Activated T-helper 2 cell treated with anti-CD3 and anti-CD28 coated beads, Interferon-gamma antibody, Interleukin-2, Interleukin-4, amounts not matched to agents 10 μg/mL and 5 μg/mL and 100 μg/mL, durations not matched to agents 14 hours and 24 hours and 36 hours (primary cell): ENCODE measurements at regions not wholly inside any gene's neighbourhood (a gene's known extent, or its start where the extent isn't known, plus 50 kb on each side); places are given as distances from the start of the nearest gene placed in this dataset.

ENCODE experiments used
- DNase-seq: peaks from one replicate; pipeline ENCODE4 v3.0.0; 2021; ENCODE audit warnings: low spot score
- H3K27ac Mint-ChIP-seq: one replicate; pipeline ENCODE4 v1.8.0; 2021; ENCODE audit warnings: mixed read lengths
- H3K27me3 Mint-ChIP-seq: one replicate; pipeline ENCODE4 v1.8.0; 2021; ENCODE audit warnings: low read depth, mixed read lengths
- H3K36me3 Mint-ChIP-seq: one replicate; pipeline ENCODE4 v1.8.0; 2021; ENCODE audit warnings: low read depth, mixed read lengths
- H3K4me1 Mint-ChIP-seq: one replicate; pipeline ENCODE4 v1.8.0; 2021; ENCODE audit warnings: low read depth, mixed read lengths
- H3K4me3 Mint-ChIP-seq: one replicate; pipeline ENCODE4 v1.8.0; 2021; ENCODE audit warnings: low read depth, mild to moderate bottlenecking, moderate library complexity, mixed read lengths
- H3K9me3 Mint-ChIP-seq: one replicate; pipeline ENCODE4 v1.8.0; 2021; ENCODE audit warnings: mixed read lengths
- intact Hi-C: fragments of 100-400 bp; cut with micrococcal nuclease; formaldehyde crosslinking; loops from one replicate; pipeline ENCODE4 v1.15.1; 2023

DNA sequence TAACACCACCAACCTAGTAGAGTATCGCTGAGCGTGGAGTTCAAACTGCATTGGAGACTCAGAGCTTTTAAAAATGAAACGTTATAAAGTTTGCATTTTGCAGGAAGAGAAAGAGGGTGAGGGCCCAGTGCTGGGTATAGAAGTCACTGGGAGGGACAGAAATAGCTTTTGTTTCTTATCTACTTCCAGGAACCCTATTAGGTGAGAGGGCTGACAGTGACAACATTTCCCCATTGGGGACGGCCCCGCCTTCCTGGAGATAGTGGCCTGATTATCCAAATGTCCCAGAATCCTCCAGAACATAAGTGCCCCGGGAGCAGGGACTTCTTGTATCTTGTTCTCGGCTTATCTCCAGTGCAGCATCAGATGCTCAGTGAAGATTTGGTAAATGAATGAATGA, 574.9 kb downstream of the PTPRU start:
- intact Hi-C loops: no loop called here
- H3K36me3 Mint-ChIP-seq: no peaks in the 10 kb centered on the region
- H3K4me3 Mint-ChIP-seq: no peak overlapping the region

GRCh38 chr1:29810121-29811120, 574.1 kb downstream of the PTPRU start:
- Mint-ChIP-seq H3K27me3 (peaks cover 2% of the 10 kb centered on the region), H3K36me3 (no peaks in the 10 kb centered on the region), H3K9me3 (no peaks in the 10 kb centered on the region), H3K4me1 (no peaks in the 10 kb centered on the region), H3K4me3 (no peak overlapping the region), H3K27ac (no peak overlapping the region)
- intact Hi-C loops: no loop called here
- no peak for DNase-seq

More for the DNA sequence above, 574.9 kb downstream of the PTPRU start:
- DNase-seq: no peak
- Mint-ChIP-seq H3K27me3 (peaks cover 6% of the 10 kb centered on the region), H3K27ac (no peak overlapping the region), H3K4me1 (no peaks in the 10 kb centered on the region), H3K9me3 (no peaks in the 10 kb centered on the region)

DNA sequence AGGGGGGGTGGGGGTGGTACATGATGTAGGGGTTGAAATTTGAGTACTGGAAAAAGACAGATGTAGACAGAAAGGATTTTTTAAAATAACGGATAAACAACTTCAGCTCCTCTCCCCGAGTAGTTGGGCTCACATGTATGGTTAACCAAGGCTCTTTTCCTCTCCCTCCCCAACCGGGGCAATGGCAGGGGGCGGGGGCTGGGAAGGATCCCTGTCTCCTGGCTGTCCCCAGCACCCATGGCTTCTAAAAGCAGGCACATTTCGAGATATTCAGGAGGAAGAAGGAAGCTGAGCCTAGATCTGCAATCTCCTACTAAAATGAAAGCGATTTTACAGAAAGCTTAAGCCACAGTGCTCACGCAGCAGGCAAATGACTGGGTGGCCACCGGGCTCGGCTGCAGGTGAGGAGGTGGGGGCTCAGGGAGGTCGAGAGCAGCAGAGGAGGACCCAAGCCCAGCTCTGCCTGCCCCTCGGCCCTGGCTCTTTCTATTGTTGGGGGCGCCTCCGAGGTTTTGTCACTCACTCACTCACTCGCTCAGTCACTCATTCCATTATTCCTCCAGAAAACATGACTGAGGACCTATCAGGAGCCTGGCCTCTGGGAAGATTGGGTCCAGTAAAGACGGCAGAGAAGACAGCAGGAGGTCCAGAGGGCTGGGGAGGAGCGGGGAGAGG, 573.3 kb downstream of the PTPRU start:
- no peaks in the 10 kb centered on the region for H3K4me1 Mint-ChIP-seq
- H3K4me3 Mint-ChIP-seq: no peak overlapping the region
- H3K27ac Mint-ChIP-seq: no peak overlapping the region
- intact Hi-C loops: no loop called here
- no peak for DNase-seq
- no peaks in the 10 kb centered on the region for H3K27me3 Mint-ChIP-seq
- no peaks in the 10 kb centered on the region for H3K9me3 Mint-ChIP-seq
- H3K36me3 Mint-ChIP-seq: no peaks in the 10 kb centered on the region

GRCh38 chr1:29808141-29808995, 572.0 kb downstream of the PTPRU start:
- Mint-ChIP-seq H3K27me3 (no peaks in the 10 kb centered on the region), H3K27ac (no peak overlapping the region), H3K4me3 (no peak overlapping the region), H3K9me3 (no peaks in the 10 kb centered on the region), H3K4me1 (no peaks in the 10 kb centered on the region), H3K36me3 (no peaks in the 10 kb centered on the region)
- no peak for DNase-seq
- intact Hi-C loops: no loop called here

GRCh38 chr1:29807689-29808088, 571.4 kb downstream of the PTPRU start:
- H3K4me3 Mint-ChIP-seq: no peak overlapping the region
- H3K36me3 Mint-ChIP-seq: no peaks in the 10 kb centered on the region
- H3K27me3 Mint-ChIP-seq: no peaks in the 10 kb centered on the region
- no peak for DNase-seq
- no peaks in the 10 kb centered on the region for H3K9me3 Mint-ChIP-seq
- intact Hi-C loops: no loop called here
- no peaks in the 10 kb centered on the region for H3K4me1 Mint-ChIP-seq
- no peak overlapping the region for H3K27ac Mint-ChIP-seq

DNA sequence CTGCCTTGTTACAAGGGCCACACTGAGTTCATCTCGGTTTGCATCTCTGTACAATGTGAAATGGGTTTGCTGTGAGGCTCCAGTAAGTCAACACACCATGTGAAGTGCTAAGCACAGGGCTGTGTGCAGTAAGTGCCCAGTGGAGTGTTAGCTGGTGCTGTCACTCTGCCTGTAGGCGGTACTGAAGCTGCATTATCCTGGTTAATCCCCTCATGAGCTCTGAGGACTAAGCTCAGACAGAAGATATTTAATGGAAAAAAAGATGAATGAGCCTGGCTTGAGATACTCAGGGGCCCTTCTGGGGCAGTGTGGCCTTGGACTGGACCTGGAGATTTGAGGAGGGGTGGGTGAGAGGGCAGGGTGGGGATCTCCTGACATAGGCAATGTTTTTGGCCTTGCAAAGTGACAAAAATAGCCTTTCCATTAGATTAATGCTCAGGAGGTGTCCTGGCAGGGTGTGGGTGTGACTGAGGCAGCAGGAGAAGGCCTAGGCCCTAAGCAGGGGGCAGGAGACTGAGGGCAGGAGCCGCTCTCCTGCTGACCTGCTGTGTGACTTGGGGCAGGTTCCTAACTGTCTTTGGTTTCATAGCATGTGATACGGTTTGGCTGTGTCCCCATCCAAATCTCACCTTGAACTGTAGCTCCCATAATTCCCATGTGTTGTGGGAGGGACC, 570.5 kb downstream of the PTPRU start:
- H3K4me3 Mint-ChIP-seq: no peak overlapping the region
- H3K9me3 Mint-ChIP-seq: no peaks in the 10 kb centered on the region
- no peak overlapping the region for H3K27ac Mint-ChIP-seq
- DNase-seq: no peak
- H3K27me3 Mint-ChIP-seq: no peaks in the 10 kb centered on the region
- no peaks in the 10 kb centered on the region for H3K36me3 Mint-ChIP-seq
- intact Hi-C loops: no loop called here
- H3K4me1 Mint-ChIP-seq: no peaks in the 10 kb centered on the region

DNA sequence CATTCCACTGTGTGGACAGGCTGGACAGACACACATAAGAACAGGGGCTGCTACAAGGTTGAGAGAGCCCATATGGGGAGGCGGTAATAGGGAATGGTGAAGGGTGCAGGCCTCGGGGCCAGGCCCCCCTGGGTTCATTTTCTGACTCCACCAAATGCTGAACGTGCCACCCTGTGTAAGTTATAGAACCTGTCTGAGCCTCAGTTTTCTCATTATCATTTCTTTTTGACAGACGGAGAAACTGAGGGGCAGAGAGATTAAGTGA, 569.5 kb downstream of the PTPRU start:
- DNase-seq: no peak
- intact Hi-C loops: no loop called here
- H3K4me1 Mint-ChIP-seq: no peaks in the 10 kb centered on the region
- H3K9me3 Mint-ChIP-seq: no peaks in the 10 kb centered on the region
- no peaks in the 10 kb centered on the region for H3K27me3 Mint-ChIP-seq
- no peak overlapping the region for H3K27ac Mint-ChIP-seq
- no peaks in the 10 kb centered on the region for H3K36me3 Mint-ChIP-seq
- H3K4me3 Mint-ChIP-seq: no peak overlapping the region

DNA sequence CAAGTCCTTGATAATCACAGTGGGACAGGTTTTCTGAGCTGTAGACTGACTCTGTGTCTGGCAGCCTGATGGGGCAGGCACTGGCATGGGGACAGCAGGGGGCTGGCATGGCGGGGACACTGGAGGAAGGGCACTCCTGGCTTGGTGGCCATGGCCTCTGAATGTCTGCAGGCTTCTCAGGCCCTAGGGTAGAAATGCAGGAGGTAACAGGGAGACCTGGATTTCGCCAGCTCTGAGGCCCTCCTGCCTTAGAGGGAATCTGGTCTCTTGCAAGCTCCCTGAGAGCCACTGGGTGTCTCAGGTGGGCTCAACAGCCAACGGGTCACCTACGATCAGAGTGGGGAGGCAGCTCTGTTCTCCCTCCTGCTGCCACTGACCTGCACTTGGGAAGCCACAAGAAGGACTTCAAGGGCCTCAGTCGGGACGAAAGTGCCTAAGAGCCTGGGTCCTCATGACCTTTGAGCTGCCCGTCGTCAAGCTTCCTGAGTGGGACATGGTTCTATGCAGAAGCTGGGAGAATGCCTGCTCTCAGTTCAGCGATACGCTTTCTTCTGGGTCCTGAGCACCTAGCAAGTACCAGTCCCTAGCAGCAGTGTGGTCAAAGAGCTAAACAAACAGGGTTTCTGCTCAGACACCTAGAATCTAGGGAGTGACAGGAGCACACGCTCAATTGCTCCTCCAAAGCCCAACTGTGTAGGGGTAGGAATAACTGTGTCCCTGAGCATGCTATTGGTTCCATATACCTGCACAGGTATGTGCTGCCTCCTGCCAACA, 569.0 kb downstream of the PTPRU start:
- H3K4me1 Mint-ChIP-seq: no peaks in the 10 kb centered on the region
- intact Hi-C loops: no loop called here
- no peaks in the 10 kb centered on the region for H3K27me3 Mint-ChIP-seq
- H3K4me3 Mint-ChIP-seq: no peak overlapping the region
- no peaks in the 10 kb centered on the region for H3K9me3 Mint-ChIP-seq
- no peak overlapping the region for H3K27ac Mint-ChIP-seq
- no peaks in the 10 kb centered on the region for H3K36me3 Mint-ChIP-seq
- no peak for DNase-seq

DNA sequence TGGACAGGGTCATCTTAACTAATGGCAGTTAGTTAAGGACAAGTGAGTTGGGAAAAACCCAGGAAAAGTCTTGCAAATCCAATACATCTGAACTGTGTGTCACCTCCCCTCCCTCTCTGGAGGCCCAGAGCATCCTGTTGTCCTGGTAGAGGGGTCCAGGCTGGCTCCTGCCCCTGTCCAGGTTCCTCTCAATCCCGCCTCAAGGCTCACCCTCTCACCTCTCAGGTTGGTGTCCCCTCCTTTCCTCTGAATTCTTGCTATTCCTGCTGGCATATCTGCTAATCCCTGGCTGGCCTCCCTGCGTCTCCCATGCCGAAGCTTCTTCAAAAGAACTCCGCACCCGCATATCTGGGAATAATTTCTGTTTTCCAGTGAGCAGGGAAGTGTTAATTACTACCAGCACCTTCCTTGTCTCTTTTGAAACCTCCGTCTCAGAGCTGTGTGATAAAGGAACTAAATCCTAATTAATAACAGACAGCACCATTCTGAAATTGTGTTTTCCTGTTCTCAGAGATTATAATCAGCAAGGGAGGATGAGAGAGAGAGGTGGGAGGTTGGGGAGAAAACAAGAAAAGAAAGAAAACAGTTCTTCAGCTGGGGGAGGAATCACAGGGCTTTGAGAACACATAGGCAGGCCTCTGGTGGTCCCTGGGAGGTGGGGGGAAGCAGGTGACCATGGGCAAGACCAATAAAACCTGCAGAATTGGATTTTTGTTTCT, 568.0 kb downstream of the PTPRU start:
- H3K27me3 Mint-ChIP-seq: no peaks in the 10 kb centered on the region
- H3K9me3 Mint-ChIP-seq: no peaks in the 10 kb centered on the region
- H3K4me1 Mint-ChIP-seq: no peaks in the 10 kb centered on the region
- H3K36me3 Mint-ChIP-seq: no peaks in the 10 kb centered on the region
- no peak overlapping the region for H3K4me3 Mint-ChIP-seq
- intact Hi-C loops: no loop called here
- no peak for DNase-seq
- H3K27ac Mint-ChIP-seq: no peak overlapping the region

GRCh38 chr1:29803486-29803885, 567.2 kb downstream of the PTPRU start:
- H3K4me3 Mint-ChIP-seq: no peak overlapping the region
- no peaks in the 10 kb centered on the region for H3K36me3 Mint-ChIP-seq
- no peaks in the 10 kb centered on the region for H3K9me3 Mint-ChIP-seq
- no peak overlapping the region for H3K27ac Mint-ChIP-seq
- H3K27me3 Mint-ChIP-seq: no peaks in the 10 kb centered on the region
- peak; percentile 4 for DNase-seq
- no peaks in the 10 kb centered on the region for H3K4me1 Mint-ChIP-seq
- intact Hi-C loops: no loop called here

- DNase-seq: no peak
- Mint-ChIP-seq H3K27me3 (no peaks in the 10 kb centered on the region), H3K27ac (no peak overlapping the region), H3K36me3 (no peaks in the 10 kb centered on the region), H3K4me3 (no peak overlapping the region), H3K4me1 (no peaks in the 10 kb centered on the region), H3K9me3 (no peaks in the 10 kb centered on the region)
- intact Hi-C loops: no loop called here
These were observed 566.1 kb downstream of the PTPRU start for GRCh38 chr1:29802181-29803068.
